HG02870 (cell line): ENCODE measurements at regions not wholly inside any gene's neighbourhood (a gene's known extent, or its start where the extent isn't known, plus 50 kb on each side); places are given as distances from the start of the nearest gene placed in this dataset.

Experiments
- ATAC-seq: cut with Tn5 transposase; IDR thresholded peaks from one replicate; pipeline ENCODE4 v1.9.1; 2021; ENCODE audit warnings: mild to moderate bottlenecking, moderate library complexity; ENCODE audit not compliant: unreplicated experiment

GRCh38 chr15:96390986-96391385 is 60.5 kb downstream of the NR2F2 start:
- ATAC-seq: no peak

GRCh38 chr15:96392380-96393208 is 62.1 kb downstream of the NR2F2 start:
- no peak for ATAC-seq

- no peak for ATAC-seq
Measured at GRCh38 chr15:96393209-96393513, 62.7 kb downstream of the NR2F2 start.

GRCh38 chr15:96395687-96396086 is 65.2 kb downstream of the NR2F2 start:
- ATAC-seq: no peak

GRCh38 chr15:96398776-96399175 is 68.3 kb downstream of the NR2F2 start:
- no peak for ATAC-seq

GRCh38 chr15:96402403-96402802 is 71.9 kb downstream of the NR2F2 start:
- no peak for ATAC-seq

GRCh38 chr15:96403071-96403470 is 72.6 kb downstream of the NR2F2 start:
- ATAC-seq: no peak

- no peak for ATAC-seq
Measured at GRCh38 chr15:96403932-96404331, 73.4 kb downstream of the NR2F2 start.

GRCh38 chr15:96404560-96404959 is 74.1 kb downstream of the NR2F2 start:
- no peak for ATAC-seq

GRCh38 chr15:96406291-96406690 is 75.8 kb downstream of the NR2F2 start:
- no peak for ATAC-seq

- no peak for ATAC-seq
Measured at GRCh38 chr15:96406701-96407100, 76.2 kb downstream of the NR2F2 start.

GRCh38 chr15:96407482-96407881 is 77.0 kb downstream of the NR2F2 start:
- ATAC-seq: no peak

- no peak for ATAC-seq
Measured at GRCh38 chr15:96408591-96409183, 78.2 kb downstream of the NR2F2 start.

- no peak for ATAC-seq
Measured at GRCh38 chr15:96409215-96410138, 79.0 kb downstream of the NR2F2 start.

GRCh38 chr15:96410175-96411055 is 79.9 kb downstream of the NR2F2 start:
- no peak for ATAC-seq

GRCh38 chr15:96411056-96412031 is 80.8 kb downstream of the NR2F2 start:
- ATAC-seq: no peak

- ATAC-seq: no peak
Measured at GRCh38 chr15:96412045-96412905, 81.8 kb downstream of the NR2F2 start.

GRCh38 chr15:96412906-96413231 is 82.4 kb downstream of the NR2F2 start:
- no peak for ATAC-seq

- no peak for ATAC-seq
Measured at GRCh38 chr15:96413657-96414056, 83.2 kb downstream of the NR2F2 start.
